ENCODE measurements at regions not wholly inside any gene's neighbourhood (a gene's known extent, or its start where the extent isn't known, plus 50 kb on each side); places are given as distances from the start of the nearest gene placed in this dataset.

DNA sequence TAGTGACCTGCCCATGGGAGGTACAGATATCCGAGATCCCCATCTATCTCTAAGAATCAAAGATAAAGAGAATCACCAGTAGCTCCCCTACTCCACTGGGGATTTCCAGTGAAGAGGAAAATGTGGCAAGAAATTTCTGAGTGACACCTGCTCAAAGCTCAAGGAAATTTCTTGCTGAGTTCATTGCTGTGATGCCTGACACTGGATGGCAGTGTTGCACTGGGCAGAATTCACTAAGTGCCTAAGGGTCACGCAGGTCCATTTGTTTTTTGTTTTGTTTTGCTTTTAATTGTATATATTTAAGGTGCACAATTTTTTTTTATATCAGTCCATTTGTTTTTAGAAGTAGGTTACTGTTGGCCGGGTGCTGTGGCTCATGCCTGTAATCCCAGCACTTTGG, 109.5 kb upstream of the KCNAB1 start:
- Mint-ChIP-seq H3K4me3 (ENCODE audit: low read depth, unreplicated experiment) (no peak overlapping the region), H3K9me3 (ENCODE audit: low read depth, unreplicated experiment) (no peaks in the 10 kb centered on the region), H3K27ac (ENCODE audit: unreplicated experiment) (no peak overlapping the region), H3K4me1 (ENCODE audit: low read depth, unreplicated experiment) (no peaks in the 10 kb centered on the region), H3K36me3 (ENCODE audit: insufficient read depth, unreplicated experiment) (no peaks in the 10 kb centered on the region), H3K27me3 (ENCODE audit: unreplicated experiment) (no peaks in the 10 kb centered on the region)
- no TSS peak for BruUV-seq (replicated peaks)
- CTCF ChIA-PET: interaction anchor here (0.8 to 0.9 kb wide), 3 partner anchors 9 to 1191 kb away, joined by 3 to 5 read pairs (median 3); no protein-coding TSS in a partner anchor
- DNase-seq: peak; percentile 45
- intact Hi-C loops (cut with micrococcal nuclease; ENCODE audit: unreplicated experiment): loop anchor here (5.0 kb wide), 1 partner anchor 126 kb away; no protein-coding TSS in a partner anchor
- peak; percentile 37 for TF ChIP-seq CTCF (IDR thresholded peaks at IDR 0.05; ENCODE audit: unreplicated experiment)

- CTCF ChIA-PET: no interaction called here
- no peak for DNase-seq
- Mint-ChIP-seq H3K4me1 (ENCODE audit: low read depth, unreplicated experiment) (no peaks in the 10 kb centered on the region), H3K9me3 (ENCODE audit: low read depth, unreplicated experiment) (no peaks in the 10 kb centered on the region), H3K4me3 (ENCODE audit: low read depth, unreplicated experiment) (no peak overlapping the region), H3K36me3 (ENCODE audit: insufficient read depth, unreplicated experiment) (no peaks in the 10 kb centered on the region), H3K27ac (ENCODE audit: unreplicated experiment) (no peak overlapping the region), H3K27me3 (ENCODE audit: unreplicated experiment) (no peaks in the 10 kb centered on the region)
- no TSS peak for BruUV-seq (replicated peaks)
- TF ChIP-seq CTCF (IDR thresholded peaks at IDR 0.05; ENCODE audit: unreplicated experiment): no peak
- intact Hi-C loops (cut with micrococcal nuclease; ENCODE audit: unreplicated experiment): loop anchor here (5.0 kb wide), 1 partner anchor 123 kb away; no protein-coding TSS in a partner anchor
These were observed 105.9 kb upstream of the KCNAB1 start for GRCh38 chr3:156014489-156014888.

DNA sequence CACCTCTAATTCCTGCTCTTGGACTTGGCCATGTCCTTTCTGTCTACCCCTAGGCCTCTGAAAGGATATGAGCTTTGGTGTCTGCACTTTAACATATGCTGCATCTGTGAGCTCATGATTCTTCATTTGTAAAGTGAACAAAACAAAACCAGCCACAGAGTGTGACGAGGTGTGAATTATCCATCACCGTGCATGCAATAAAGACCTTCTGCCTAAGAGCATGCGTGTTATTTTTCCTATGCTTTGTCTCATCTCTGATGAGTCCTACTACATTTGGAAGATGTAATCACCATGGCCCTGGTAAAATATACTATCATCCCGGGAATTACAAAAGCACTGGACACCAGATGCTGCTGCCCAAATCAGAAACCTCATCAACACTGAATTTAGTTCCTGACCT, 103.5 kb upstream of the KCNAB1 start:
- no peak overlapping the region for H3K27ac Mint-ChIP-seq (ENCODE audit: unreplicated experiment)
- no peak for DNase-seq
- intact Hi-C loops (cut with micrococcal nuclease; ENCODE audit: unreplicated experiment): no loop called here
- H3K4me1 Mint-ChIP-seq (ENCODE audit: low read depth, unreplicated experiment): no peaks in the 10 kb centered on the region
- H3K4me3 Mint-ChIP-seq (ENCODE audit: low read depth, unreplicated experiment): no peak overlapping the region
- no peaks in the 10 kb centered on the region for H3K36me3 Mint-ChIP-seq (ENCODE audit: insufficient read depth, unreplicated experiment)
- no peaks in the 10 kb centered on the region for H3K27me3 Mint-ChIP-seq (ENCODE audit: unreplicated experiment)
- BruUV-seq (replicated peaks): no TSS peak
- H3K9me3 Mint-ChIP-seq (ENCODE audit: low read depth, unreplicated experiment): no peaks in the 10 kb centered on the region
- CTCF ChIA-PET: interaction anchor here (0.6 kb wide), 1 partner anchor 71 kb away, joined by 4 read pairs; no protein-coding TSS in a partner anchor
- TF ChIP-seq CTCF (IDR thresholded peaks at IDR 0.05; ENCODE audit: unreplicated experiment): no peak

GRCh38 chr3:156017352-156018030, 102.9 kb upstream of the KCNAB1 start:
- Mint-ChIP-seq H3K36me3 (ENCODE audit: insufficient read depth, unreplicated experiment) (no peaks in the 10 kb centered on the region), H3K4me3 (ENCODE audit: low read depth, unreplicated experiment) (no peak overlapping the region), H3K27me3 (ENCODE audit: unreplicated experiment) (no peaks in the 10 kb centered on the region), H3K9me3 (ENCODE audit: low read depth, unreplicated experiment) (no peaks in the 10 kb centered on the region), H3K4me1 (ENCODE audit: low read depth, unreplicated experiment) (no peaks in the 10 kb centered on the region), H3K27ac (ENCODE audit: unreplicated experiment) (no peak overlapping the region)
- no TSS peak for BruUV-seq (replicated peaks)
- intact Hi-C loops (cut with micrococcal nuclease; ENCODE audit: unreplicated experiment): no loop called here
- CTCF ChIA-PET: no interaction called here
- TF ChIP-seq CTCF (IDR thresholded peaks at IDR 0.05; ENCODE audit: unreplicated experiment): no peak
- no peak for DNase-seq
